Neural cell (in vitro differentiated cells): ENCODE measurements at regions not wholly inside any gene's neighbourhood (a gene's known extent, or its start where the extent isn't known, plus 50 kb on each side); places are given as distances from the start of the nearest gene placed in this dataset.

Source experiments
- H2AFZ ChIP-seq: fragments of 200-600, 300-800 bp; sonication (generic), shearing (Covaris generic); 2 replicates; pipeline ENCODE4 v1.6.0; 2014; ENCODE audit warnings: low read depth, mild to moderate bottlenecking, antibody characterized with exemption, low read length, moderate library complexity
- H3F3A ChIP-seq: fragments of 200-600 bp; shearing (Covaris generic); 2 replicates; pipeline ENCODE4 v1.6.1; 2016; ENCODE audit warnings: mild to moderate bottlenecking, moderate library complexity, mixed read lengths, antibody characterized with exemption, low read length; ENCODE audit not compliant: insufficient read depth, poor library complexity, severe bottlenecking
- H3K27ac ChIP-seq: fragments of 200-600, 300-800 bp; sonication (generic), shearing (Covaris generic); 2 replicates; pipeline ENCODE4 v1.5.1; 2014; ENCODE audit warnings: mild to moderate bottlenecking, low read length, moderate library complexity
- H3K27me3 ChIP-seq: fragments of 300-800, 200-600 bp; sonication (generic), shearing (Covaris generic); 2 replicates; pipeline ENCODE4 v1.6.0; 2014; ENCODE audit warnings: mild to moderate bottlenecking, low read depth, low read length, moderate library complexity; ENCODE audit not compliant: insufficient read depth
- H3K36me3 ChIP-seq: fragments of 300-800, 200-600 bp; sonication (generic), shearing (Covaris generic); 2 replicates; pipeline ENCODE4 v1.5.1; 2014; ENCODE audit warnings: mild to moderate bottlenecking, antibody characterized with exemption, low read length, moderate library complexity; ENCODE audit not compliant: insufficient read depth
- H3K4me2 ChIP-seq: fragments of 300-800, 200-600 bp; sonication (generic), shearing (Covaris generic); 2 replicates; pipeline ENCODE4 v1.6.0; 2014; ENCODE audit warnings: mild to moderate bottlenecking, low read length
- H3K4me3 ChIP-seq: fragments of 300-800, 200-600 bp; sonication (generic), shearing (Covaris generic); 2 replicates; pipeline ENCODE4 v1.5.1; 2014; ENCODE audit warnings: mild to moderate bottlenecking, low read length, moderate library complexity
- H3K79me2 ChIP-seq: fragments of 200-600 bp; shearing (Covaris generic); replicated peaks from 2 replicates; pipeline ENCODE4 v1.6.0; 2014; ENCODE audit warnings: mild to moderate bottlenecking, low read length, moderate library complexity; ENCODE audit not compliant: insufficient read depth
- H3K9ac ChIP-seq: fragments of 300-800, 200-600 bp; sonication (generic), shearing (Covaris generic); 2 replicates; pipeline ENCODE4 v1.6.1; 2016; ENCODE audit warnings: mild to moderate bottlenecking, low read length, mixed read lengths
- H3K9me2 ChIP-seq: fragments of 200-600 bp; shearing (Covaris generic); 2 replicates; pipeline ENCODE4 v1.6.1; 2016; ENCODE audit warnings: mild to moderate bottlenecking, low read length, mixed read lengths; ENCODE audit not compliant: insufficient read depth
- H3K9me3 ChIP-seq: fragments of 200-600, 300-800 bp; sonication (generic), shearing (Covaris generic); 2 replicates; pipeline ENCODE4 v1.6.1; 2016; ENCODE audit warnings: mild to moderate bottlenecking, mixed run types, low read length, moderate library complexity, mixed read lengths
- H4K20me1 ChIP-seq: fragments of 200-600 bp; shearing (Covaris generic); 2 replicates; pipeline ENCODE4 v1.6.1; 2016; ENCODE audit warnings: mild to moderate bottlenecking, mixed run types; ENCODE audit not compliant: insufficient read depth
- EP300 ChIP-seq: fragments of 450-650 bp; conservative IDR thresholded peaks from 2 replicates; pipeline ENCODE4 v1.6.1; 2014; ENCODE audit warnings: antibody characterized with exemption, mild to moderate bottlenecking, moderate library complexity; ENCODE audit not compliant: poor library complexity, severe bottlenecking
- EZH2 ChIP-seq: fragments of 200-600, 300-800 bp; shearing (Covaris generic), sonication (generic); IDR thresholded peaks from 2 replicates; pipeline ENCODE4 v1.6.1; 2014; ENCODE audit warnings: antibody characterized with exemption, low read length, borderline replicate concordance, mild to moderate bottlenecking; ENCODE audit not compliant: insufficient read depth, poor library complexity, severe bottlenecking
- MXI1 ChIP-seq: fragments of 450-650 bp; conservative IDR thresholded peaks from 2 replicates; pipeline ENCODE4 v1.6.1; 2014; ENCODE audit warnings: antibody characterized with exemption, mild to moderate bottlenecking; ENCODE audit not compliant: poor library complexity, severe bottlenecking
- POLR2AphosphoS5 ChIP-seq: IDR thresholded peaks from 2 replicates; pipeline ENCODE4 v1.6.1; 2012
- RAD21 ChIP-seq: fragments of 450-650 bp; conservative IDR thresholded peaks from 2 replicates; pipeline ENCODE4 v1.6.1; 2014; ENCODE audit warnings: antibody characterized with exemption, mild to moderate bottlenecking, moderate library complexity
- SMC3 ChIP-seq: fragments of 450-650 bp; conservative IDR thresholded peaks from 2 replicates; pipeline ENCODE4 v1.6.1; 2014; ENCODE audit warnings: antibody characterized with exemption, mild to moderate bottlenecking, moderate library complexity; ENCODE audit not compliant: poor library complexity
- TAF1 ChIP-seq: IDR thresholded peaks from 2 replicates; pipeline ENCODE4 v1.6.1; 2012; ENCODE audit warnings: low read depth
- TF ChIP-seq, protein P1 (sequence below): fragments of 450-650 bp; IDR thresholded peaks from 2 replicates; pipeline ENCODE4 v1.5.1; 2014; ENCODE audit warnings: antibody characterized with exemption, mild to moderate bottlenecking, moderate library complexity; ENCODE audit not compliant: poor library complexity, severe bottlenecking
- TF ChIP-seq, protein P2 (sequence below): IDR thresholded peaks from 2 replicates; pipeline ENCODE4 v1.6.1; 2012; ENCODE audit warnings: borderline replicate concordance

DNA sequence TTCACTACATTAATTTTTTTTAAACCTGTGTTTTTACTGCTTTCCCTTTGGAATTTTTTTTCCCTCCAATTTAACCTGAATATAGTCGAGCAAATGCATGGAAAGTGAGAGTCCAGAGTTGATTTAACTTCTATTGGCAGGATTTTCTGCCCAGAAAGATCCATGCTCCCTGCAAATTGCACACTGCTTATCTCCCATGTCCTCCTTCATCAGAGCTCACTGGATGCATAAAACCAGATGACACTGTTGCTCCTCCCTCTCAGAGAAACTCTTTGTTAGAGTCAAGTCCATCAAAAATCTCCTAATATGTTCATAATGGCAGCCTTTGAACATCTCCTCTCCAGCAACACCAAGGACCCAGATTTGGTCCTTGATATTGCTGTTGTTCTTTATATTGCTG, 297.0 kb upstream of the SLC24A2 start:
- no peak overlapping the region for H3K4me2 ChIP-seq
- H3K27ac ChIP-seq = no peak overlapping the region
- H4K20me1 ChIP-seq = no peaks in the 10 kb centered on the region
- TF ChIP-seq TAF1 (no peak), POLR2AphosphoS5 (no peak), EZH2 (no peak), RAD21 (no peak), MXI1 (no peak), SMC3 (no peak), EP300 (no peak)
- TF ChIP-seq, protein P1, sequence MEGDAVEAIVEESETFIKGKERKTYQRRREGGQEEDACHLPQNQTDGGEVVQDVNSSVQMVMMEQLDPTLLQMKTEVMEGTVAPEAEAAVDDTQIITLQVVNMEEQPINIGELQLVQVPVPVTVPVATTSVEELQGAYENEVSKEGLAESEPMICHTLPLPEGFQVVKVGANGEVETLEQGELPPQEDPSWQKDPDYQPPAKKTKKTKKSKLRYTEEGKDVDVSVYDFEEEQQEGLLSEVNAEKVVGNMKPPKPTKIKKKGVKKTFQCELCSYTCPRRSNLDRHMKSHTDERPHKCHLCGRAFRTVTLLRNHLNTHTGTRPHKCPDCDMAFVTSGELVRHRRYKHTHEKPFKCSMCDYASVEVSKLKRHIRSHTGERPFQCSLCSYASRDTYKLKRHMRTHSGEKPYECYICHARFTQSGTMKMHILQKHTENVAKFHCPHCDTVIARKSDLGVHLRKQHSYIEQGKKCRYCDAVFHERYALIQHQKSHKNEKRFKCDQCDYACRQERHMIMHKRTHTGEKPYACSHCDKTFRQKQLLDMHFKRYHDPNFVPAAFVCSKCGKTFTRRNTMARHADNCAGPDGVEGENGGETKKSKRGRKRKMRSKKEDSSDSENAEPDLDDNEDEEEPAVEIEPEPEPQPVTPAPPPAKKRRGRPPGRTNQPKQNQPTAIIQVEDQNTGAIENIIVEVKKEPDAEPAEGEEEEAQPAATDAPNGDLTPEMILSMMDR = no peak
- TF ChIP-seq, protein P2, sequence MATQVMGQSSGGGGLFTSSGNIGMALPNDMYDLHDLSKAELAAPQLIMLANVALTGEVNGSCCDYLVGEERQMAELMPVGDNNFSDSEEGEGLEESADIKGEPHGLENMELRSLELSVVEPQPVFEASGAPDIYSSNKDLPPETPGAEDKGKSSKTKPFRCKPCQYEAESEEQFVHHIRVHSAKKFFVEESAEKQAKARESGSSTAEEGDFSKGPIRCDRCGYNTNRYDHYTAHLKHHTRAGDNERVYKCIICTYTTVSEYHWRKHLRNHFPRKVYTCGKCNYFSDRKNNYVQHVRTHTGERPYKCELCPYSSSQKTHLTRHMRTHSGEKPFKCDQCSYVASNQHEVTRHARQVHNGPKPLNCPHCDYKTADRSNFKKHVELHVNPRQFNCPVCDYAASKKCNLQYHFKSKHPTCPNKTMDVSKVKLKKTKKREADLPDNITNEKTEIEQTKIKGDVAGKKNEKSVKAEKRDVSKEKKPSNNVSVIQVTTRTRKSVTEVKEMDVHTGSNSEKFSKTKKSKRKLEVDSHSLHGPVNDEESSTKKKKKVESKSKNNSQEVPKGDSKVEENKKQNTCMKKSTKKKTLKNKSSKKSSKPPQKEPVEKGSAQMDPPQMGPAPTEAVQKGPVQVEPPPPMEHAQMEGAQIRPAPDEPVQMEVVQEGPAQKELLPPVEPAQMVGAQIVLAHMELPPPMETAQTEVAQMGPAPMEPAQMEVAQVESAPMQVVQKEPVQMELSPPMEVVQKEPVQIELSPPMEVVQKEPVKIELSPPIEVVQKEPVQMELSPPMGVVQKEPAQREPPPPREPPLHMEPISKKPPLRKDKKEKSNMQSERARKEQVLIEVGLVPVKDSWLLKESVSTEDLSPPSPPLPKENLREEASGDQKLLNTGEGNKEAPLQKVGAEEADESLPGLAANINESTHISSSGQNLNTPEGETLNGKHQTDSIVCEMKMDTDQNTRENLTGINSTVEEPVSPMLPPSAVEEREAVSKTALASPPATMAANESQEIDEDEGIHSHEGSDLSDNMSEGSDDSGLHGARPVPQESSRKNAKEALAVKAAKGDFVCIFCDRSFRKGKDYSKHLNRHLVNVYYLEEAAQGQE = no peak
- no peaks in the 10 kb centered on the region for H3K79me2 ChIP-seq
- no peak overlapping the region for H3K9ac ChIP-seq
- no peaks in the 10 kb centered on the region for H3K9me3 ChIP-seq
- no peaks in the 10 kb centered on the region for H3K9me2 ChIP-seq
- no peaks in the 10 kb centered on the region for H3K36me3 ChIP-seq
- no peaks in the 10 kb centered on the region for H3F3A ChIP-seq
- no peaks in the 10 kb centered on the region for H3K27me3 ChIP-seq
- H2AFZ ChIP-seq = no peak overlapping the region
- no peak overlapping the region for H3K4me3 ChIP-seq

DNA sequence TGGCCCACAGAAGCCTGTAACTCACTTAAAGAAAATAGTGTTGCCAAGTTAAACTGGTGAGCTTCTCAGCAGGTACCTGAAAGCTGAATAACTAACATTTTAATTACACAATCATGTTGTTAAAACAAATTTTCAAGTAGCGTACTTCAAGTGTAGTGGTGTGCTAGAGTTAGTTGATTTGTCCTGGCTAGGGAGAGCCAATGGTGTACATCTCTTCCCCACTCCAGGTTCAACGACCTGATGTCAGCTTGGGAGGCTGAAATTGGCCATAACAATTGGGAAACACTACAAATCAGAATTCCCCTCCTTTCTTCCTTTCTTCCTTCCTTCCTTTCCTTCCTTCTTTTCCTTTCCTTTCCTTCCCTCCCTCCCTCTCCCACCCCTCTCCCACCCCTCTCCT, 295.3 kb upstream of the SLC24A2 start:
- Histone ChIP-seq H3K27me3 (no peaks in the 10 kb centered on the region), H3K36me3 (no peaks in the 10 kb centered on the region), H3F3A (no peaks in the 10 kb centered on the region), H4K20me1 (no peaks in the 10 kb centered on the region), H3K9ac (no peak overlapping the region), H3K4me3 (no peak overlapping the region), H3K9me2 (no peaks in the 10 kb centered on the region), H3K79me2 (no peaks in the 10 kb centered on the region), H3K9me3 (no peaks in the 10 kb centered on the region), H3K4me2 (no peak overlapping the region), H2AFZ (no peak overlapping the region), H3K27ac (no peak overlapping the region)
- TF ChIP-seq RAD21 (no peak), EZH2 (no peak), SMC3 (no peak), POLR2AphosphoS5 (no peak), MXI1 (no peak), TAF1 (no peak), EP300 (no peak)
- TF ChIP-seq, protein P1 = no peak
- TF ChIP-seq, protein P2 = no peak
